IMR-90 (cell line): ENCODE measurements at regions not wholly inside any gene's neighbourhood (a gene's known extent, or its start where the extent isn't known, plus 50 kb on each side); places are given as distances from the start of the nearest gene placed in this dataset.

Experiments
- ATAC-seq: fragments of 200-7000 bp; cut with Tn5 transposase; 2 replicates; pipeline ENCODE4 v1.9.1; 2020; ENCODE audit warnings: low read depth, mild to moderate bottlenecking, moderate library complexity
- BruUV-seq: library from RNA; stranded (reverse); fragments of 400-500 nt; replicated peaks from 2 replicates; lab custom pipeline; 2021; lab: Mats Ljungman, UMichigan
- CTCF ChIA-PET: fragments of 300-600 bp; formaldehyde crosslinking; extraction: SDS; loops from one replicate; lab custom pipeline; 2021; ENCODE audit warnings: antibody characterized with exemption; lab: Yijun Ruan, JAX
- POLR2A ChIA-PET: fragments of 300-600 bp; sonication (Branson Sonifier 250); formaldehyde crosslinking; loops from one replicate; lab custom pipeline; 2022; ENCODE audit warnings: antibody characterized with exemption; ENCODE audit not compliant: unreplicated experiment; lab: Charles Lee
- DNase-seq: peaks from one replicate; pipeline ENCODE4 v3.0.0; 2013
- H2AFZ ChIP-seq: replicated peaks from 2 replicates; pipeline ENCODE3; 2013; ENCODE audit warnings: low read length, mild to moderate bottlenecking; ENCODE audit not compliant: poor library complexity
- H2AK5ac ChIP-seq: 2 replicates; pipeline ENCODE4 v1.6.1; 2013; ENCODE audit warnings: low read depth, low read length, inconsistent platforms
- H2AK9ac ChIP-seq: replicated peaks from 2 replicates; pipeline ENCODE3; 2013; ENCODE audit warnings: mild to moderate bottlenecking, low read depth, low read length, moderate library complexity; ENCODE audit not compliant: poor library complexity
- H2BK120ac ChIP-seq: 2 replicates; pipeline ENCODE4 v1.6.1; 2013; ENCODE audit warnings: low read depth, low read length, inconsistent platforms
- H2BK15ac ChIP-seq: 3 replicates; pipeline ENCODE4 v1.6.1; 2013; ENCODE audit warnings: low read depth, low read length, inconsistent platforms
- H2BK20ac ChIP-seq: 2 replicates; pipeline ENCODE4 v1.6.1; 2013; ENCODE audit warnings: low read depth, mild to moderate bottlenecking, inconsistent platforms, low read length, moderate library complexity
- H2BK5ac ChIP-seq: 2 replicates; pipeline ENCODE4 v1.6.1; 2013; ENCODE audit warnings: mild to moderate bottlenecking, low read depth, low read length, inconsistent platforms; ENCODE audit not compliant: poor library complexity, severe bottlenecking
- H3K14ac ChIP-seq: replicated peaks from 2 replicates; pipeline ENCODE4 v1.6.1; 2013; ENCODE audit warnings: low read depth, low read length, inconsistent platforms
- H3K18ac ChIP-seq: 2 replicates; pipeline ENCODE4 v1.6.1; 2013; ENCODE audit warnings: low read depth, low read length, control low read depth
- H3K23ac ChIP-seq: 2 replicates; pipeline ENCODE4 v1.6.1; 2013; ENCODE audit warnings: low read depth, low read length, inconsistent platforms
- H3K27ac ChIP-seq: 2 replicates; pipeline ENCODE4 v1.5.1; 2013; ENCODE audit warnings: mild to moderate bottlenecking, control low read depth, low read length; ENCODE audit not compliant: insufficient read depth
- H3K27me3 ChIP-seq: 2 replicates; pipeline ENCODE4 v1.6.1; 2013; ENCODE audit warnings: low read length; ENCODE audit not compliant: control insufficient read depth, insufficient read depth
- H3K36me3 ChIP-seq: 2 replicates; pipeline ENCODE4 v1.6.1; 2013; ENCODE audit warnings: low read length, mixed read lengths; ENCODE audit not compliant: control insufficient read depth, insufficient read depth
- H3K4ac ChIP-seq: 2 replicates; pipeline ENCODE4 v1.6.1; 2013; ENCODE audit warnings: low read depth, low read length, inconsistent platforms
- H3K4me1 ChIP-seq: 2 replicates; pipeline ENCODE4 v1.6.1; 2013; ENCODE audit warnings: low read length, mixed read lengths; ENCODE audit not compliant: control insufficient read depth, insufficient read depth
- H3K4me2 ChIP-seq: 2 replicates; pipeline ENCODE4 v1.6.1; 2013; ENCODE audit warnings: low read depth, mild to moderate bottlenecking, control low read depth, low read length, moderate library complexity
- H3K4me3 ChIP-seq: 2 replicates; pipeline ENCODE4 v1.5.1; 2013; ENCODE audit warnings: low read depth, mild to moderate bottlenecking, control low read depth, low read length, moderate library complexity; ENCODE audit not compliant: insufficient read depth
- H3K56ac ChIP-seq: 2 replicates; pipeline ENCODE4 v1.6.1; 2013; ENCODE audit warnings: low read length, inconsistent platforms; ENCODE audit not compliant: insufficient read depth; ENCODE audit errors: extremely low read depth
- H3K79me1 ChIP-seq, 2 experiments: 2 replicates each; pipeline ENCODE4 v1.6.1; 2013; ENCODE audit warnings: low read length in 2 of 2, inconsistent platforms in 1 of 2, low read depth in 1 of 2
- H3K9ac ChIP-seq: 2 replicates; pipeline ENCODE4 v1.6.1; 2013; ENCODE audit warnings: low read depth, low read length, control low read depth
- H3K9me1 ChIP-seq: 2 replicates; pipeline ENCODE4 v1.6.1; 2013; ENCODE audit warnings: low read length, inconsistent platforms; ENCODE audit not compliant: insufficient read depth
- H3K9me3 ChIP-seq: 2 replicates; pipeline ENCODE4 v1.6.1; 2013; ENCODE audit warnings: low read length; ENCODE audit not compliant: control insufficient read depth, insufficient read depth
- H4K20me1 ChIP-seq: 2 replicates; pipeline ENCODE4 v1.6.1; 2013; ENCODE audit warnings: low read length, inconsistent platforms; ENCODE audit not compliant: insufficient read depth
- H4K5ac ChIP-seq: 2 replicates; pipeline ENCODE4 v1.6.1; 2013; ENCODE audit warnings: mild to moderate bottlenecking, low read depth, low read length, control low read depth
- H4K8ac ChIP-seq, 2 experiments: 2 replicates each; pipeline ENCODE4 v1.6.1; 2013; ENCODE audit warnings: low read depth in 2 of 2, low read length in 2 of 2, control low read depth in 1 of 2, inconsistent platforms in 1 of 2
- H4K91ac ChIP-seq: 2 replicates; pipeline ENCODE4 v1.6.1; 2013; ENCODE audit warnings: low read depth, low read length, inconsistent platforms; ENCODE audit not compliant: insufficient read depth
- BHLHE40 ChIP-seq: fragments of 150-350 bp; IDR thresholded peaks from 2 replicates; pipeline ENCODE4 v1.6.1; 2016; ENCODE audit warnings: mild to moderate bottlenecking, low read depth, low read length
- CEBPB ChIP-seq: IDR thresholded peaks from 2 replicates; pipeline ENCODE4 v1.6.1; 2012; ENCODE audit warnings: low read depth, low read length, improper control_type of control experiment
- ELK1 ChIP-seq: fragments of 150-350 bp; IDR thresholded peaks from 2 replicates; pipeline ENCODE4 v1.6.1; 2016; ENCODE audit warnings: low read depth, mild to moderate bottlenecking, low read length, moderate library complexity, borderline replicate concordance
- MAFK ChIP-seq: IDR thresholded peaks from 2 replicates; pipeline ENCODE4 v1.6.1; 2012; ENCODE audit warnings: low read depth, low read length, improper control_type of control experiment
- MAZ ChIP-seq: IDR thresholded peaks from 2 replicates; pipeline ENCODE4 v1.6.1; 2012; ENCODE audit warnings: low read depth, mild to moderate bottlenecking, low read length, improper control_type of control experiment, moderate library complexity, borderline replicate concordance
- RFX5 ChIP-seq: IDR thresholded peaks from 2 replicates; pipeline ENCODE4 v1.8.0; 2012; ENCODE audit warnings: low read depth, mild to moderate bottlenecking, low read length, moderate library complexity
- SMC3 ChIP-seq: fragments of 150-350 bp; IDR thresholded peaks from 2 replicates; pipeline ENCODE4 v1.6.1; 2016; ENCODE audit warnings: low read depth, mild to moderate bottlenecking, antibody characterized with exemption, low read length, moderate library complexity
- dilution Hi-C: fragments of 300-500 bp; cut with HindIII; formaldehyde crosslinking; loops from one replicate; pipeline ENCODE4 v1.14.3; 2018; ENCODE audit warnings: low sequenced_read_pairs; ENCODE audit not compliant: unreplicated experiment
- in situ Hi-C: fragments of 300-500 bp; cut with MboI; formaldehyde crosslinking; loops from 3 replicates; pipeline ENCODE4 v1.14.3; 2019; ENCODE audit warnings: low sequenced_read_pairs, inconsistent platforms, mixed read lengths
- intact Hi-C: fragments of 100-400 bp; cut with micrococcal nuclease; formaldehyde crosslinking; loops from 2 replicates; pipeline ENCODE4 v1.10.0; 2022

DNA sequence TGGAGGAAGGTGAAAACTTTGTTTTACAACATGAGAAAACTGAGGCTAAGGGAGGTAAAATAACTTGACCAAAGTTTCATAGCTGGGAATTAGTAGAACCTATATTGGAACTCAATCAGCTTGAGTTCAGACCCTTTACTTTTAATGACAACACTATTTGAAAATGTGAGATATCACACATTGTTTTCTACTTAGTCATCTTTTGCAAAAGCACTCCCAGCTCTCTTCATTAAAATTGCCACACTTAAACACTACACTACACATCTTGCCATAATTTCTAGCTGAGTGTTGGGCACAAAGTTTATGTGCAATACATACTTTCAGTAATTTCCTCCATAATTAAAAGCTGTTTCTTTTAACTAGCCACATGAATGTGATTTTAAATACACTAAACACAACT is 230.4 kb upstream of the DCBLD2 start:
- peak overlapping the region; percentile 60; the same call in 1 of the 2 replicates for H3K18ac ChIP-seq
- DNase-seq, result no peak

More for the DNA sequence above, 230.4 kb upstream of the DCBLD2 start:
- Histone ChIP-seq H3K27me3 (no peaks in the 10 kb centered on the region), H3K27ac (no peak overlapping the region), H3K36me3 (no peaks in the 10 kb centered on the region), H2BK5ac (peak overlapping the region; percentile 16), H3K9ac (no peak overlapping the region), H3K4me1 (peaks cover 9% of the 10 kb centered on the region), H3K14ac (no peak overlapping the region), H3K79me1 (no peaks in the 10 kb centered on the region), H4K5ac (peak overlapping the region; percentile 84; the same call in 1 of the 2 replicates), H3K56ac (no peak overlapping the region), H4K8ac (no peak overlapping the region), H4K20me1 (no peaks in the 10 kb centered on the region), H2BK120ac (no peak overlapping the region; the same call in 1 of the 2 replicates), H3K4me2 (no peak overlapping the region), H3K4me3 (no peak overlapping the region), H4K91ac (no peak overlapping the region), H2AK5ac (no peak overlapping the region), H2BK20ac (no peak overlapping the region), H3K9me1 (peaks cover 5% of the 10 kb centered on the region), H3K4ac (peak overlapping the region; percentile 20; the same call in 1 of the 2 replicates), H3K9me3 (no peaks in the 10 kb centered on the region), H2BK15ac (no peak overlapping the region), H2AFZ (no peak overlapping the region), H2AK9ac (no peak overlapping the region), H3K23ac (no peak overlapping the region)
- in situ Hi-C loops, result no loop called here
- dilution Hi-C loops, result no loop called here
- POLR2A ChIA-PET, result no interaction called here
- BruUV-seq, result no TSS peak
- no peak for ATAC-seq
- CTCF ChIA-PET, result no interaction called here
- TF ChIP-seq CEBPB (no peak), ELK1 (no peak), BHLHE40 (no peak), MAZ (no peak), SMC3 (no peak), RFX5 (no peak), MAFK (no peak)
- intact Hi-C loops, result no loop called here
